Small intestine (tissue), 7 donors: ENCODE measurements at regions not wholly inside any gene's neighbourhood (a gene's known extent, or its start where the extent isn't known, plus 50 kb on each side); places are given as distances from the start of the nearest gene placed in this dataset.
A peak's percentile ranks its signal among the peaks of the same experiment; 100 is the strongest.

Experiments
- DNase-seq, 2 donors: peaks; one replicate each; pipeline versions ENCODE4 v3.0.0 to v3.0.0-alpha.2; 2013
- FAIRE-seq: peaks from 2 replicates; lab custom pipeline; 2012; peaks lifted over from hg19 to GRCh38; lab: Jason Lieb, UNC
- H3K27ac ChIP-seq, 3 donors: one replicate each; pipeline ENCODE4 v1.5.1; 2013; ENCODE audit warnings: low read length in 2 of 3, mild to moderate bottlenecking in 2 of 3, control low read depth in 1 of 3, inconsistent platforms in 1 of 3, low read depth in 1 of 3, moderate library complexity in 1 of 3
- H3K27me3 ChIP-seq, 3 donors: one replicate each; pipeline ENCODE4 v1.6.1; 2013; ENCODE audit warnings: low read length in 3 of 3, inconsistent platforms in 1 of 3; ENCODE audit not compliant: control insufficient read depth in 3 of 3, insufficient read depth in 3 of 3
- H3K36me3 ChIP-seq, 3 donors: one replicate each; pipeline ENCODE4 v1.6.1; 2013; ENCODE audit warnings: low read length in 3 of 3, inconsistent platforms in 1 of 3, low read depth in 1 of 3, mild to moderate bottlenecking in 1 of 3, moderate library complexity in 1 of 3; ENCODE audit not compliant: control insufficient read depth in 3 of 3, insufficient read depth in 2 of 3
- H3K4me1 ChIP-seq, 3 donors: one replicate each; pipeline ENCODE4 v1.6.1; 2013; ENCODE audit warnings: low read length in 2 of 3, inconsistent platforms in 1 of 3, low read depth in 1 of 3, mild to moderate bottlenecking in 1 of 3, moderate library complexity in 1 of 3; ENCODE audit not compliant: control insufficient read depth in 3 of 3, insufficient read depth in 2 of 3
- H3K4me3 ChIP-seq, 3 donors: one replicate each; pipeline ENCODE4 v1.5.1; 2013; ENCODE audit warnings: low read length in 3 of 3, control low read depth in 1 of 3, inconsistent platforms in 1 of 3, low read depth in 1 of 3, mild to moderate bottlenecking in 1 of 3, moderate library complexity in 1 of 3
- H3K9me3 ChIP-seq, 2 donors: one replicate each; pipeline ENCODE4 v1.6.1; 2013; ENCODE audit warnings: low read depth in 1 of 2, low read length in 1 of 2; ENCODE audit not compliant: control insufficient read depth in 2 of 2, insufficient read depth in 1 of 2
- WGBS, 3 donors: extraction: QIAGEN DNeasy Blood & Tissue Kit; methylation state at CpG; one replicate each; pipeline ENCODE4 v1.1.7; 2013; 5-methylcytosine and 5-hydroxymethylcytosine counted together
- donor health status: healthy with polysubstance abuse.
- donor health status: control.
- donor health status: control.
- donor health status: Bipolar disorder and iron deficiency.
- donor health status: healthy.

- Histone ChIP-seq H3K9me3 (peaks cover 0 to 6% of the 10 kb centered on the region in 2 donors), H3K36me3 (no peaks in the 10 kb centered on the region), H3K4me3 (no peak overlapping the region), H3K4me1 (no peaks in the 10 kb centered on the region), H3K27ac (no peak overlapping the region), H3K27me3 (no peaks in the 10 kb centered on the region)
- WGBS, 3 donors, result 26 to 76% (median 48%) methylated on average over 1 of the region's 1 CpG
- FAIRE-seq (no peak), DNase-seq (no peak)
Measured at GRCh38 chr4:16297003-16297402, 70.7 kb upstream of the TAPT1 start.

GRCh38 chr4:16294455-16294854, 68.2 kb upstream of the TAPT1 start:
- Histone ChIP-seq H3K9me3 (peaks cover 0 to 6% of the 10 kb centered on the region in 2 donors), H3K27me3 (peaks cover 0 to under 1% (median 0%) of the 10 kb centered on the region in 3 donors), H3K27ac (no peak overlapping the region), H3K4me1 (no peaks in the 10 kb centered on the region), H3K4me3 (no peak overlapping the region), H3K36me3 (no peaks in the 10 kb centered on the region)
- 66 to 82% (median 81%) methylated on average over 1 of the region's 1 CpG for WGBS, 3 donors
- FAIRE-seq (no peak), DNase-seq (no peak)

GRCh38 chr4:16293210-16293838, 67.1 kb upstream of the TAPT1 start:
- H3K27me3 ChIP-seq, result peaks cover 0 to 4% (median 0%) of the 10 kb centered on the region in 3 donors
- FAIRE-seq, result no peak
- WGBS, 3 donors, result 65 to 86% (median 75%) methylated on average over 2 of the region's 2 CpGs
- no peak overlapping the region for H3K4me3 ChIP-seq
- no peaks in the 10 kb centered on the region for H3K36me3 ChIP-seq
- peaks cover 0 to 6% of the 10 kb centered on the region in 2 donors for H3K9me3 ChIP-seq
- no peak for DNase-seq
- no peaks in the 10 kb centered on the region for H3K4me1 ChIP-seq
- no peak overlapping the region for H3K27ac ChIP-seq

- DNase-seq, result no peak
- no peak for FAIRE-seq
- no peaks in the 10 kb centered on the region for H3K36me3 ChIP-seq
- H3K4me1 ChIP-seq, result no peaks in the 10 kb centered on the region
- H3K27ac ChIP-seq, result no peak overlapping the region
- H3K27me3 ChIP-seq, result peaks cover 0 to 4% (median 0%) of the 10 kb centered on the region in 3 donors
- no peak overlapping the region for H3K4me3 ChIP-seq
- WGBS, 3 donors, result 82 to 84% (median 82%) methylated on average over 7 of the region's 7 CpGs
- H3K9me3 ChIP-seq, result peaks cover 0 to 6% of the 10 kb centered on the region in 2 donors
Measured at GRCh38 chr4:16292585-16292984, 66.3 kb upstream of the TAPT1 start.

GRCh38 chr4:16290681-16291420, 64.6 kb upstream of the TAPT1 start:
- H3K9me3 ChIP-seq, result no peaks in the 10 kb centered on the region
- H3K27ac ChIP-seq, result no peak overlapping the region
- FAIRE-seq (no peak), DNase-seq (no peak)
- H3K36me3 ChIP-seq, result no peaks in the 10 kb centered on the region
- H3K27me3 ChIP-seq, result peaks cover 0 to 4% (median 0%) of the 10 kb centered on the region in 3 donors
- no peak overlapping the region for H3K4me3 ChIP-seq
- 39 to 62% (median 50%) methylated on average over 8 of the region's 8 CpGs for WGBS, 3 donors
- H3K4me1 ChIP-seq, result no peaks in the 10 kb centered on the region

- H3K9me3 ChIP-seq, result peaks cover 0 to 3% of the 10 kb centered on the region in 2 donors
- H3K27ac ChIP-seq, result no peak overlapping the region
- FAIRE-seq (peak; percentile 36), DNase-seq (peak; percentile 33 to 41)
- H3K36me3 ChIP-seq, result no peaks in the 10 kb centered on the region
- WGBS, 3 donors, result 1 to 3% (median 2%) methylated on average over 4 of the region's 4 CpGs
- no peaks in the 10 kb centered on the region for H3K4me1 ChIP-seq
- H3K4me3 ChIP-seq, result no peak overlapping the region
- peaks cover 0 to 4% (median 0%) of the 10 kb centered on the region in 3 donors for H3K27me3 ChIP-seq
Measured at GRCh38 chr4:16289897-16290554, 63.8 kb upstream of the TAPT1 start.

GRCh38 chr4:16284050-16284449, 57.8 kb upstream of the TAPT1 start:
- DNase-seq (no peak), FAIRE-seq (no peak)
- WGBS, 3 donors, result 81 to 97% (median 86%) methylated on average over 3 of the region's 3 CpGs
- Histone ChIP-seq H3K36me3 (no peaks in the 10 kb centered on the region), H3K4me3 (no peak overlapping the region), H3K4me1 (no peaks in the 10 kb centered on the region), H3K9me3 (peaks cover 0 to 19% of the 10 kb centered on the region in 2 donors), H3K27me3 (peaks cover 0 to 2% (median 0%) of the 10 kb centered on the region in 3 donors), H3K27ac (no peak overlapping the region)

- WGBS, 3 donors, result 78 to 90% (median 82%) methylated on average over 1 of the region's 1 CpG
- Histone ChIP-seq H3K4me1 (no peaks in the 10 kb centered on the region), H3K4me3 (no peak overlapping the region), H3K27me3 (no peaks in the 10 kb centered on the region), H3K36me3 (no peaks in the 10 kb centered on the region), H3K9me3 (peaks cover 0 to 26% of the 10 kb centered on the region in 2 donors), H3K27ac (no peak overlapping the region)
- DNase-seq, result no peak
- no peak for FAIRE-seq
Measured at GRCh38 chr4:16278178-16278577, 51.9 kb upstream of the TAPT1 start.
